ENCODE measurements at regions not wholly inside any gene's neighbourhood (a gene's known extent, or its start where the extent isn't known, plus 50 kb on each side); places are given as distances from the start of the nearest gene placed in this dataset.

DNA sequence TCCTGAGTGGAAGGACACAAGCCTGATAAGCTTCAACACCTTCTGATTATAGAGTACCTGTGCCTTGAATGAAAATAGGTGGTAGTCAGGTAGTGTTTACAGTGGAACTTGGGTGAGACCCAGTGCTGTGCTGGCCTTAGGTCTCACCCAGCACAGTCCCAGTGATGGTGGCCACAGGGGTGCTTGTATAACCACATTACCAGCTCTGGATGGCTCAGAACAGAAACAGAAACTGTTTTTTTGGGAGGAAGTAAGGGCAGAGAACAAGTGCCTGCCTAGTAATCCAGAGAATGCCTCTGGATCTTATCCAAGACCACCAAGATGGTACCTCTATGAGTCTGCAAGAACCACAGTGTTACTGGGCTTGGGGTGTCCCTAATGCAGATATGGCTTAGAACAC, 171.5 kb upstream of the DIPK2B start:
- no peak for TF ChIP-seq CTCF (IDR thresholded peaks at IDR 0.05)
- TF ChIP-seq EZH2phosphoT487 (IDR thresholded peaks at IDR 0.05) = no peak

Measured in neural progenitor cell (in vitro differentiated cells).